NCI-H2196 treated with DMSO at 0.1 percent for 48 hours (cell line): ENCODE measurements at regions not wholly inside any gene's neighbourhood (a gene's known extent, or its start where the extent isn't known, plus 50 kb on each side); places are given as distances from the start of the nearest gene placed in this dataset.

ENCODE experiments used
- DNase-seq: peaks from one replicate; lab custom pipeline; 2025; ENCODE audit not compliant: unreplicated experiment; lab: John Stamatoyannopoulos, UW

- no peak for DNase-seq
Measured at GRCh38 chr20:57928181-57928967, 218.6 kb upstream of the PMEPA1 start.

GRCh38 chr20:57927376-57927775 is 217.6 kb upstream of the PMEPA1 start:
- no peak for DNase-seq

DNA sequence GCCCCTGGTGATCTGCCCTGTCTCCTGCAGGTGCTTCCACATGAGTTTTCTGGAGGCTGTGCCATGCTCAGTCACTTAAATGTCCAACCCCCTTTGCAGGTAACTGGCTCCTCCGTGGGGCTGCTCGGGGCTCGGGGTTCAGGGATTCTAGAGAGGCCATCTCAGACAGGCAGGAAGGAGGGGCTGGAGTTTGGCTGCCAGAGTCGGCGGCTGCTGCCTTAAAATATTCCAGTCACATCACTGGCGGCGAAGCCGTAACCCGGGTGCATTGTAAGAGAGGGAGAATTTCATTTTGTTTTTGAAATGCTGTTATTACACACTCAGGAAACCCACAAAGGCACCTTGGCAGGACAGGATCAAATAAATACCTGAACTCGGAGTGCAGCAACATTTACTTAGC is 212.9 kb upstream of the PMEPA1 start:
- no peak for DNase-seq

DNA sequence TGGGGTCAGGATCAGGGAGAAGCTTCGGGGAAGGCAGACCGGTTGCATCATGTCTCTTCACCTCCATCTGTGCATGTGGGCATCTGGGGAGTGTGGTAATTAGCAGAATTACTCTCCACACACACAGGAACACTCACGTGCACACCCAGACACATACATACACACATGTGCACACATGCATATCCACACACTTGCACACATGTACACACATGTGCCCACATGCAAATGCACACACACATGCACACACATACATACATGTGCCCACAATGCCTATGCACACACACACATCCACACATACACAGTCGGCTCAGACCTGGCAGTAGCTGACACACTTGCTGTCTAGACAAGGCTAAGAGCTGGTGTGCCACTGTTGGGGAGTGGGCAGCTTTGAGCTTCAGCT is 212.3 kb upstream of the PMEPA1 start:
- no peak for DNase-seq

DNA sequence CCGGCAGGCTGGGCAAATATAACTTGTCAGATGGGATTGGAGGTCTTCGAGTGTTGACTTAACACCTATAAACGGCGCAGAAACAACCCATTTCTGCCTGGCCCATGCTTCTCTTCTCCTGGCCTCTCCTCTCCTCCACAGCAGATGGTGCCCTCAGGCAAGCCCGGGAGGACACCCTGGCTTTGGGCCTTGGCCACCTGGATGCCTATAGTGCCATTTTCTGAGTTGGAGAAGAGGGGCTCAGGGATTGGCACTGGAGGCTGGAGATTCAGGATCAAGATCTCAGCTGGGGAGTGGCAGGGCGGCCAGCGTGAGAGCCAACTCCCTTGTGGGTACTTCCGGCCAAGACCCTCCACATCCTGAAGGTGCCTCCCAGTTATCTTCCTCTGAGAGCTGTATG is 211.9 kb upstream of the PMEPA1 start:
- DNase-seq: no peak

- DNase-seq: no peak
Measured at GRCh38 chr20:57920971-57921370, 211.2 kb upstream of the PMEPA1 start.

- no peak for DNase-seq
Measured at GRCh38 chr20:57919049-57919448, 209.2 kb upstream of the PMEPA1 start.

DNA sequence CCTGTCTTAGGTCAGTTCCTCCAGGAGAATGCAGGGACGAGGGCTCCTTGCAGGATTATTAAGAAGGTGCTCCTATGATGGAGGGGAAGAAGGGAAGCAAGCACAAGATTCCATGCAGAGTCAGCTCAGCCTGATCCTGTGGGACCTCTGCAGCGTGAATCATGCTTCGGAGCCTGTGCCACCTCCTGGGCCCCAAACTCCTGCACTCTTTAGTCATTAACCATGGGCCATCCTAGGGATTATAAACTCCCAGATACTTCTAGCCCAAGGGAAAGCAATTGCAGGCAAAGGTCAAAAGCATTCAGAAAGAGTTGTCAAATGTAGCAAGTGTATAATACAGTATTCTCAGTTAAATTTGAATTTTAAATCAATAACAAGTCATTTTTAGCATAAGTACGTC is 208.7 kb upstream of the PMEPA1 start:
- DNase-seq: no peak

DNA sequence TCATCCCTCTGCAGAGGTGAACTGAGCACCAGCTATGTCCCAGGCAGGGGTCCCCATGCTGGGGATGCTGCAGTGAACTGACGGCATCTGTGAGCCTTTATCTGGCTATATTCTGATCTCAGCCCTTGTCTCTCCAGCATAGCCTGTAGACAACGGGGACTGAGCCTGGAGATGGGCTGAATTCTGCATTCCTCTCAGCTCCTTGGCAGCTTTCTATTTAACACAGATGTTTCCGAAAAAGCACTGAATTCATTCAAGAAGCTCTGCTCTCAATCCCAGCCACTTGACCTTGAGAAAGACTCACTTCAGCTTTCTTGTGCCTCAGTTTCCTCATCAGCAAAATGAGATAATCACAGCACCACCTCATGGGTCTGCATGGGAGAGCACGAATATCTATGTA is 204.4 kb upstream of the PMEPA1 start:
- no peak for DNase-seq

DNA sequence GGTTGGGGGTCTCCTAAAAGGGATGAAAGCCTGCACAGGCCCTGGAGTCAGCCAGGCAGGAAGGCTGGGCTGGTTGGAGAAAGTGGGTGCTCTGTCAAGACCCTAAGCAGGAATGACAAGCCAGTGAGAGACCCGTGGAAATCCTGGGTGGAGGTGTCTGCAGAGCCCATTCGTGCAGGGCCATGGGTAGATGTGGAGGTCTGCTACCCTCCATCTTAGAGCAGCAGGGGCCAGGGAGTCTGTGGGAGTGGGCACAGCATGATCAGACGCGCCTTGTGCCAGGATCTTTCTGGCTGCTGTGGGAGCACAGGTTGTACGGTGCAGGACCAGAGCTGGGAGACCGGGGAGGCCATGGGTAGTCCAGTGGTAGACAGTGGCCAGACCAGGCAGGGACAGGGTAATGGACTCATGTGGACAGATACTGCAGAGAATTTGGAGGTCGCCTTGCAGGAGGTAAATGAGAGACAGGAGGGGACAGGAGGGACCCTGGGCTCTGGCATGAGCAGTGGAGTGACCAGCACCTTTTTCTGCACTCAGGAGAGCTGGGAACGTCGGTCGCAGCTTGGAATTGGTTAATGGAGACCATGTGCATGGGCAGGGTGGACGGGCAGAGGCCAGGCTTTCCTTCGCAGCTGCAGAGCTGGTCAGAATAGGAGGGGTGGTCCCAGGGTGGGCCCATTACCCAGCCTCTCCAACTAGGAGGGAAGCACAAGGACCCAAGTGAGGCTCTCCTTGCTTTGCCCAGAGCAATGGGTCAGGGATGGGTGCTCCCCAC is 203.5 kb upstream of the PMEPA1 start:
- no peak for DNase-seq

DNA sequence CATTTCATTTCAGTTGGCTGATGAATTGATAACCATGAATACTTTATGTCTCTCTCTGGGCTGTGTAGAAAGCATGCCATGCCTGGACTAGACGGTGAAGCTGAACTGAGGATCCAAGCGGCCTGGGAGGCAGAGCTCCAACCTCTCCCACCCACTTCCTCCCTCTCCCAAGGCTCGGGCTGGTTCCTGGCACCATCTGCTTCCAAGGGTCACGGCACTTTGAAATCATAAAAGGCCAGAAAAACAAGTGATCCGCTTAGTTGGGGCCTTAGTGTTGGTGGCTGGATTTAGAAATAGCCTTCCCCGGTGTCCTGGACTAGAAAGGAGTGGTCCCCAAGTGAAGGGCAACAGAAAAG is 202.4 kb upstream of the PMEPA1 start:
- DNase-seq: no peak

GRCh38 chr20:57911512-57912226 is 201.9 kb upstream of the PMEPA1 start:
- no peak for DNase-seq

DNA sequence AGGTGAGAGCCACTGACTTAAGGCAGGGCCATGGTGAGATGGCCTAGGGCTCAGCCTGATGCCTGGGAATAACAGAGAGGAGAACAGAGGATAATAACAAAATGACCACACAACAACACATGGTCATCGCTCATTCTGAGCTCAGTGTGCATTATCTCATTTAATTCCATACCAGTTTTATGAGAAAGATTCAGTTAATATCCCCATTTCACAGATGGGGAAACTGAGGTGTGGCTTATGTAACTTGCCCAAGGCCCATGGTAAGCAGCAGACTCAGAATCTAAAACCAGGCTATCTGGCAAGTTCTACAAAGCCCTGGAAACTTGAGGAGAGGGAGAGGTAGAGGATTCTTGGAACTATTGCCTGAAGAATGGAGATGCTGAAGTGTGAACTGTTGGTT is 200.9 kb upstream of the PMEPA1 start:
- DNase-seq: no peak

GRCh38 chr20:57909763-57910331 is 200.0 kb upstream of the PMEPA1 start:
- DNase-seq: no peak

DNA sequence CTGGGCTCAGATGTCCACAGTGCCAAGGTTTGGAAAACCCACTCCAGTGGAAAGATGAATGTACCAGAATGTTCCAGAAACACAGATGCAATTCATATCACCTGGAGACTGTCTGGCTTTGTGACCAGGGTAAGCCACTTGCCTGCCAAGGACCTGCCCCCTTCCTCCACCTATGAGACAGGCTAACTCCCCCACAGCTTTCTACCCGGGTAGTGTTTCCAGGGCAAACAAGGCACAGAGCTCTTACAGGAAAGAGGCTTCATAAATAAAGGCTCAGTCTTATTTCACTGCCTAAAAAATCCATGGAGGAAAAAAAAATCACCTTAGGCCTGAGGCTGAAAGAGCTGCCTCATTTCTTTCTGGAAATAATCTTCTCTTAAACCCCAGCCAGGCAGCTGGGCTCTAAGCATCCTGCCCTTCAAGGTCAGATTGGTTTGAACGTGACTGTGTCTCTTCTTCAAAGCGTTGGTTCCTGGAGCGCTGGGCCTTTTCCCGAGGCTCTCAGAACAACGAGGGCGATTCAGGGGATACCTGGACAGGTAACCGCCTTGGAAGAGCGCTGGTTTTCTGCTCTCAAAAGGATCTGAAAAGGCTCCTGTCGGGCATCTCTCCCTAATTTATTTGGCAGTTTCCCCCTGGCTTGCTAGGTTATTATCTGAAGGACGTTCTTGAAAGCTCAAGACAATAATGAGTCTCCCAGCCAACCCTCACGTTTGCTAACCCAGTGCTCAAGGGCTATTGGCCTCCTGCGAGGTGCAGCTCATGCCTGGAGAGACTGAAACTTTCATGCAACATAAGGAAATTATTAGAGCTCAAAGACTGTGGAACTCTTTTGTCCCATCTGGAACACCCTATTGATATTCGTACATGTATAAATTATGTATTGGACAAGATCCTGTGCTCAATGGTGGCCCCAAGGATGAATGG is 199.2 kb upstream of the PMEPA1 start:
- DNase-seq: no peak

GRCh38 chr20:57908226-57908625 is 198.4 kb upstream of the PMEPA1 start:
- DNase-seq: no peak

- no peak for DNase-seq
Measured at GRCh38 chr20:57907131-57908000, 197.6 kb upstream of the PMEPA1 start.

DNA sequence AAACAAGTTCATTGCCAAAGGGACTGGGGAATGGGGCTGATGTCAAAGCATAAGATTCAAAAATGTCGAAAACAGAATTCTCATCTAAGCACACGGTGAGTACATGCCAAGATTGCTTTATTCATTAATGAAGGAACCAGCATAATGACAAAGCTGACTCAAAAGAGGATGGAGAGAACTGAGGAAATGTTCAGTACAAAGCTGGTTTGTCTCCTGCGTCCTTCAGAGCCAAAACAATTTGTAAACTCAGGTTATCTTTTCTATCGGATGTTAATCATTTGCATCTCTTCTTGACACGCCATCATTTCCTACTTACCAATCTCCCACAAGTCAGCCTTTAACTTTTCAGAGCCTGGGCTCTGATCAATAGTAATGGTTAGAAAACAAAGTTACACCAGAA is 195.6 kb upstream of the PMEPA1 start:
- DNase-seq: no peak

- no peak for DNase-seq
Measured at GRCh38 chr20:57904314-57905105, 194.7 kb upstream of the PMEPA1 start.
